SKM-1 (cell line): ENCODE measurements at regions not wholly inside any gene's neighbourhood (a gene's known extent, or its start where the extent isn't known, plus 50 kb on each side); places are given as distances from the start of the nearest gene placed in this dataset.

Experiments used
- DNase-seq: peaks from one replicate; lab custom pipeline; 2025; ENCODE audit not compliant: unreplicated experiment; lab: John Stamatoyannopoulos, UW

- no peak for DNase-seq
Measured at GRCh38 chr2:12389344-12390045, 327.2 kb upstream of the TRIB2 start.

- DNase-seq: no peak
Measured at GRCh38 chr2:12391116-12391515, 325.6 kb upstream of the TRIB2 start.

- DNase-seq: no peak
Measured at GRCh38 chr2:12396699-12397098, 320.0 kb upstream of the TRIB2 start.

- no peak for DNase-seq
Measured at GRCh38 chr2:12397854-12398253, 318.9 kb upstream of the TRIB2 start.

- DNase-seq: no peak
Measured at GRCh38 chr2:12399240-12399639, 317.5 kb upstream of the TRIB2 start.

GRCh38 chr2:12400543-12400942 is 316.2 kb upstream of the TRIB2 start:
- DNase-seq: no peak

GRCh38 chr2:12402440-12403139 is 314.1 kb upstream of the TRIB2 start:
- no peak for DNase-seq

- DNase-seq: no peak
Measured at GRCh38 chr2:12404497-12404896, 312.2 kb upstream of the TRIB2 start.

- no peak for DNase-seq
Measured at GRCh38 chr2:12407160-12407559, 309.6 kb upstream of the TRIB2 start.

- DNase-seq: no peak
Measured at GRCh38 chr2:12412898-12413305, 303.8 kb upstream of the TRIB2 start.

GRCh38 chr2:12415536-12415935 is 301.2 kb upstream of the TRIB2 start:
- no peak for DNase-seq

- no peak for DNase-seq
Measured at GRCh38 chr2:12416600-12416999, 300.1 kb upstream of the TRIB2 start.

GRCh38 chr2:12417786-12418185 is 298.9 kb upstream of the TRIB2 start:
- no peak for DNase-seq

- DNase-seq: no peak
Measured at GRCh38 chr2:12419803-12420202, 296.9 kb upstream of the TRIB2 start.

GRCh38 chr2:12421046-12421445 is 295.7 kb upstream of the TRIB2 start:
- DNase-seq: no peak

GRCh38 chr2:12424219-12424618 is 292.5 kb upstream of the TRIB2 start:
- DNase-seq: no peak

- no peak for DNase-seq
Measured at GRCh38 chr2:12424809-12425208, 291.9 kb upstream of the TRIB2 start.

- DNase-seq: no peak
Measured at GRCh38 chr2:12428324-12428723, 288.4 kb upstream of the TRIB2 start.

GRCh38 chr2:12428786-12429185 is 287.9 kb upstream of the TRIB2 start:
- no peak for DNase-seq

GRCh38 chr2:12429779-12430406 is 286.8 kb upstream of the TRIB2 start:
- no peak for DNase-seq

- DNase-seq: no peak
Measured at GRCh38 chr2:12430407-12431133, 286.2 kb upstream of the TRIB2 start.
